ENCODE measurements at regions not wholly inside any gene's neighbourhood (a gene's known extent, or its start where the extent isn't known, plus 50 kb on each side); places are given as distances from the start of the nearest gene placed in this dataset.

DNA sequence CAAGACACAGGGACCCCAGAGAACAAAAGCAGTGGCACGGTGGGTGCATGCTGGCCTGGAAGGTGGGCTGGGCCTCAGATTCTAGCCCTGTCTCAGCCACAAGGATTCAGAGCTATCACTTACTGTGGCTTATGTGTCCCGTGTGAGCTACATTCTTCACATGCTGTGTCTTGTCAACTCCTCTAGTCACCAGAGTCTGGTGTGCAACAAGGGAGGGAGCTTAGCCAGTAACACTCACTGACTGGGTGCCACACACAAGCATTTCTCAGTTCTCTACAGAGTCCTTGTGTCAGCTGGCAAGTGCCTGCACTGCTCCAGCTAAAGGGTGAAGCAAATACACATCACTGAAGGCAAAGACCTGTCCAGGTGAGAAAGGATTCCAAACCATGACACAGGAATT, 186.9 kb upstream of the CDYL start:
- no peak for DNase-seq
- no peak overlapping the region for H3K4me3 Mint-ChIP-seq
- H3K27me3 Mint-ChIP-seq = no peaks in the 10 kb centered on the region
- intact Hi-C loops (cut with micrococcal nuclease) = no loop called here
- no peaks in the 10 kb centered on the region for H3K4me1 Mint-ChIP-seq
- H3K27ac Mint-ChIP-seq = no peak overlapping the region
- no peaks in the 10 kb centered on the region for H3K9me3 Mint-ChIP-seq
- H3K36me3 Mint-ChIP-seq (ENCODE audit: low read depth) = no peaks in the 10 kb centered on the region

DNA sequence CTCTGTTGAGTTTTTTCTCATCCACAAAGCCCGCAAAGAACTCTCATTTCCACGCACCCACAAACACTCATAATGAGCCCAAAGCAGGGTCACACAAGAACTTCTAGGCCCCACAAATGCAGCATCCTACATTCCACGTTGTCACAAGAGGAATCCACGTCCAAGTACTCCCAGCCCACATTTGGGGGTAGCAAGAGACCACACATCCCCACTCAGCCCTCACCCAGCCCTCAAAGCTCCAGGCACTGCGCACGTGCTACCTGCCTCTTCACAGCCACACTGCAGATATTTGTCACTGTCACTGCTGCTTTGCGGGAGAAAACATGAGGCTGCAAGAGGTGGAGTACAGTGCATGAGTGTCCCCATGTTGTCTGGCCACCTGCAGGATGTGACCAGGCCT, 187.6 kb upstream of the CDYL start:
- no peaks in the 10 kb centered on the region for H3K4me1 Mint-ChIP-seq
- no peaks in the 10 kb centered on the region for H3K36me3 Mint-ChIP-seq (ENCODE audit: low read depth)
- no peak overlapping the region for H3K4me3 Mint-ChIP-seq
- H3K27me3 Mint-ChIP-seq = no peaks in the 10 kb centered on the region
- H3K9me3 Mint-ChIP-seq = no peaks in the 10 kb centered on the region
- no peak overlapping the region for H3K27ac Mint-ChIP-seq
- DNase-seq = no peak
- intact Hi-C loops (cut with micrococcal nuclease) = no loop called here

DNA sequence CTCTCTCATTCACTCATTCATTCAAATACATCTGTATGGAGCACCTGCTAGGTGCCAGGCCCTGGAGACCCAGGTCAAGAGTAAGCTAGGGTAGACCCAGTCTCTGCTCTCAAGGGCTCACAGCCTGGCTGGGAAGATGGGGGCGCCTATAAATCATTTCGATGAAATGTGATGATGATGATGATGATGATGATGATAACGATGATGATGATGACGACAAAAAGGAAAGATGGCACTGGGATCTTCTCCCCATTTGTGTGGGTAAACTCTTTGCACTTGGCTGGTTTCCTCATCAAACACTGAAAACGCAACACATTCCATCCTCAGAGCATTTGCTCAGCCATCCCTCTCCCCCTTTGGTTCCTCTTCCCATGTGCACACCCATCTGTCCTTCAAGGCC, 188.0 kb upstream of the CDYL start:
- no peaks in the 10 kb centered on the region for H3K9me3 Mint-ChIP-seq
- DNase-seq = no peak
- no peaks in the 10 kb centered on the region for H3K36me3 Mint-ChIP-seq (ENCODE audit: low read depth)

DNA sequence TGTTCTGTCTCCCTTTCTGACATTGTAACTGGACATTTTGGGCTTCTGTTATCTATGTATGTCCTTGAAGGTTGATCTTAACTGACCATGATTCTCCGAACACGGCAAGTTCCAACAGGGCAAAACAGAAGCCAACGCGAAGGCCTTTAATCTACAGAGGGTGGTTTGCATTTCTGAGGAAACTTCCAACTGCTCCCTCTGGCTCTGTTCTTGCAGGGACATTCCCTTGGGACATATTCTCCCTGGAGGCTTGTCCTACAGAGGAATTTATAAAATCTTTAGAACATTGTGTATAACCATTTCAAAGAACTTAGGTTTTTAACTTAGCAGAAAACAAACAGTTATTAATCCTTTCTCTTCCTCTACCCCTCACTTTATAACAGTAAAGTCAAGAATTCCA, 189.0 kb upstream of the CDYL start:
- Mint-ChIP-seq H3K27me3 (no peaks in the 10 kb centered on the region), H3K4me3 (no peak overlapping the region), H3K9me3 (no peaks in the 10 kb centered on the region), H3K27ac (no peak overlapping the region), H3K36me3 (ENCODE audit: low read depth) (no peaks in the 10 kb centered on the region), H3K4me1 (no peaks in the 10 kb centered on the region)
- no peak for DNase-seq
- intact Hi-C loops (cut with micrococcal nuclease) = no loop called here

More for the DNA sequence above, 188.0 kb upstream of the CDYL start:
- no peaks in the 10 kb centered on the region for H3K27me3 Mint-ChIP-seq
- no peaks in the 10 kb centered on the region for H3K4me1 Mint-ChIP-seq
- H3K4me3 Mint-ChIP-seq = no peak overlapping the region
- intact Hi-C loops (cut with micrococcal nuclease) = no loop called here
- H3K27ac Mint-ChIP-seq = no peak overlapping the region

- Mint-ChIP-seq H3K4me3 (no peak overlapping the region), H3K4me1 (no peaks in the 10 kb centered on the region), H3K27ac (no peak overlapping the region), H3K36me3 (ENCODE audit: low read depth) (no peaks in the 10 kb centered on the region), H3K27me3 (no peaks in the 10 kb centered on the region), H3K9me3 (no peaks in the 10 kb centered on the region)
- intact Hi-C loops (cut with micrococcal nuclease) = no loop called here
- DNase-seq = no peak
Observed at GRCh38 chr6:4586469-4586859, 189.7 kb upstream of the CDYL start.

- Mint-ChIP-seq H3K27ac (no peak overlapping the region), H3K9me3 (no peaks in the 10 kb centered on the region), H3K4me1 (no peaks in the 10 kb centered on the region), H3K27me3 (no peaks in the 10 kb centered on the region), H3K4me3 (no peak overlapping the region), H3K36me3 (ENCODE audit: low read depth) (no peaks in the 10 kb centered on the region)
- intact Hi-C loops (cut with micrococcal nuclease) = no loop called here
- no peak for DNase-seq
Observed at GRCh38 chr6:4585682-4586468, 190.3 kb upstream of the CDYL start.

DNA sequence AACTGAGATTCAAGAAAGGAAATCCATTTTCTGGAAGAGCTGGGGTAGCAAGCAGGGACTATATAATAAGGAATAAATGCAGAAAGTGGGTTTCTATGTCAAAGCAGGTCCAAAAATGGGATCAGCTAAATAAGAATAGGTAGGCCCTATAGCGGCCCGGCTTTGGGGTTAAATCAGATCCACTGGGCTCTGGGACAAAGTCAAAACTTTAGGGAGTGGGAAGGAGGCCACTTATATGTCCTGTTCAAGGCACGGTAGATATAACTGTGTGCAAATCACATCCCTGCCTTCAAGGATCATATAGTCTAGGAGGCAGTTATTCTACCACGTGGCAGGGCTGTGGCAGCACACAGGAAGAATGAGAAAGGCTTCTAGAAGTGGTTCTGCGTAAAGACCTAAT, 191.4 kb upstream of the CDYL start:
- Mint-ChIP-seq H3K36me3 (ENCODE audit: low read depth) (no peaks in the 10 kb centered on the region), H3K4me1 (no peaks in the 10 kb centered on the region), H3K9me3 (no peaks in the 10 kb centered on the region), H3K27me3 (no peaks in the 10 kb centered on the region), H3K4me3 (no peak overlapping the region), H3K27ac (no peak overlapping the region)
- intact Hi-C loops (cut with micrococcal nuclease) = no loop called here
- no peak for DNase-seq

GRCh38 chr6:4582506-4583417, 193.4 kb upstream of the CDYL start:
- DNase-seq = no peak
- Mint-ChIP-seq H3K36me3 (ENCODE audit: low read depth) (no peaks in the 10 kb centered on the region), H3K4me1 (no peaks in the 10 kb centered on the region), H3K27ac (no peak overlapping the region), H3K27me3 (no peaks in the 10 kb centered on the region), H3K9me3 (no peaks in the 10 kb centered on the region), H3K4me3 (no peak overlapping the region)
- intact Hi-C loops (cut with micrococcal nuclease) = no loop called here

DNA sequence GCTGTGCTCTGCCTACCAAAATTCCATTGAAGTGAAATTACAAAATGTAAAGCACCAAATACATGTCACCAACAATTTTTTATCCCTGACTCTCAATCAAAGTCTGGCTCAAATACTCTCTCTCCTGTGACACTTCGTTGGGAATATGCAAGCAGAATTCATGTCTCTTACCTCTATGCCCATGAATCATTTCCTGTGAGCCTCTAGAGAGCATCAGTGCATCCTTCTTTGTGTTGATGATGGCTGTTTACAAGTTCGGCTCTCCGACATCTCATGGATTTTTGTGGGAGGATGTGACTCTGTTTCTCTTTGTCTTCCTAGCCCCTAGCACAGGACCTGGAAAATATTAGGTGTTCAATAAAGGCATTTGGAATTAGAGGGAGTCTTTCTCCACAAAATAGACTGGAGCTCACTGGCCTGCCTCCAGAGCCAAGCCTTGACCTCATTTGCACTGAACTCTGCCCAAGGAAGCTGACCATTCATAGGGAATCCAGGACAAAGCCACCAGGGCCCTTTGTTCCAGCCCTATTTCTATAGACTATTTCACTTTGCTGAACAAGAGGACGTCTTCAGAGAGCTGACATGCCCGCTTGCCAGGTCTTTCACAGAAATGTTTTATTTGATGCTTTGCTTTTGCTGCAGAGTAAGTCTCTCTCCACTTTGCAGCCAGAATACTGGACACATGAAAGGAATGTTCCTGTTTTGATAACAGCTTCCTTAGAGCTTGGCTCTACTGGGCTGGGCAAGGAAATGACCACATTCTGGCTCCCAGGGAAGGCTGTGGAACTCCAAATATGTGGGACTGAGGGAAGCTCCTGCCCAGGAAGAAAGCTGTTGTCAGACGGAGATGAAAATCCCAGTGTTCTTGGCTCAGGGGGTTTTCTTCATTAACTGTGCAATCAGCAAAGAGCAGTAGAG, 194.5 kb upstream of the CDYL start:
- no peak overlapping the region for H3K4me3 Mint-ChIP-seq
- intact Hi-C loops (cut with micrococcal nuclease) = no loop called here
- no peak overlapping the region for H3K27ac Mint-ChIP-seq
- H3K36me3 Mint-ChIP-seq (ENCODE audit: low read depth) = no peaks in the 10 kb centered on the region
- H3K9me3 Mint-ChIP-seq = no peaks in the 10 kb centered on the region
- H3K27me3 Mint-ChIP-seq = no peaks in the 10 kb centered on the region
- DNase-seq = no peak
- H3K4me1 Mint-ChIP-seq = no peaks in the 10 kb centered on the region

- no peaks in the 10 kb centered on the region for H3K27me3 Mint-ChIP-seq
- no peak overlapping the region for H3K27ac Mint-ChIP-seq
- H3K4me3 Mint-ChIP-seq = no peak overlapping the region
- H3K36me3 Mint-ChIP-seq (ENCODE audit: low read depth) = no peaks in the 10 kb centered on the region
- H3K4me1 Mint-ChIP-seq = no peaks in the 10 kb centered on the region
- no peak for DNase-seq
- H3K9me3 Mint-ChIP-seq = peaks cover 6% of the 10 kb centered on the region
- intact Hi-C loops (cut with micrococcal nuclease) = no loop called here
Observed at GRCh38 chr6:4580361-4580760, 195.8 kb upstream of the CDYL start.

GRCh38 chr6:4577406-4577805, 198.8 kb upstream of the CDYL start:
- Mint-ChIP-seq H3K9me3 (peaks cover 6% of the 10 kb centered on the region), H3K4me3 (no peak overlapping the region)
- intact Hi-C loops (cut with micrococcal nuclease) = no loop called here

DNA sequence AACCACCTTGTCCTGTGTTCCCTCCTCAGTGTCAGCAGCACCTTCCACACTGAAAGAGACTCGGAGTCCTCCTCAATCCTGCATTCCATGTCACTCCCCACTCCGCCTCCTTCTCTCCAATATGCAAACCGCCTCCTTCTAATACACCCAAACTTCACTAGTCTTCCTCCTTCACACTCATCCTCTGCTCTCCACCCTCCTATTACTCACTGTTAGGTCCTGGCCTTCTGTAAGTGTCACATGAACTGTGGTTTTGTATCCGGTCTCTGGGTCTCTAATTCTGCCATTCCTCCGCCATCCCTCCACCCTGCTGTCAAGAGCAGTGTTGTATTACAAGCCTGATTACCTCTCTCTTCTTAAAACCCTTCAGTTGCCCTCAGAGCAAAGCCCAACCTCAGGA, 200.5 kb upstream of the CDYL start:
- Mint-ChIP-seq H3K27ac (no peak overlapping the region), H3K9me3 (peaks cover 6% of the 10 kb centered on the region), H3K27me3 (no peaks in the 10 kb centered on the region), H3K4me3 (no peak overlapping the region), H3K4me1 (no peaks in the 10 kb centered on the region), H3K36me3 (ENCODE audit: low read depth) (no peaks in the 10 kb centered on the region)
- intact Hi-C loops (cut with micrococcal nuclease) = no loop called here
- DNase-seq = no peak

More at GRCh38 chr6:4577406-4577805, 198.8 kb upstream of the CDYL start:
- no peak for DNase-seq
- no peaks in the 10 kb centered on the region for H3K4me1 Mint-ChIP-seq
- no peaks in the 10 kb centered on the region for H3K27me3 Mint-ChIP-seq
- H3K36me3 Mint-ChIP-seq (ENCODE audit: low read depth) = no peaks in the 10 kb centered on the region
- H3K27ac Mint-ChIP-seq = no peak overlapping the region

GRCh38 chr6:4574007-4574406, 202.2 kb upstream of the CDYL start:
- H3K27ac Mint-ChIP-seq = no peak overlapping the region
- H3K36me3 Mint-ChIP-seq (ENCODE audit: low read depth) = no peaks in the 10 kb centered on the region
- H3K4me3 Mint-ChIP-seq = no peak overlapping the region
- DNase-seq = no peak
- intact Hi-C loops (cut with micrococcal nuclease) = no loop called here
- H3K9me3 Mint-ChIP-seq = peaks cover 6% of the 10 kb centered on the region
- H3K4me1 Mint-ChIP-seq = no peaks in the 10 kb centered on the region
- no peaks in the 10 kb centered on the region for H3K27me3 Mint-ChIP-seq

GRCh38 chr6:4571011-4571410, 205.2 kb upstream of the CDYL start:
- H3K27ac Mint-ChIP-seq = no peak overlapping the region
- DNase-seq = no peak
- no peak overlapping the region for H3K4me3 Mint-ChIP-seq
- intact Hi-C loops (cut with micrococcal nuclease) = no loop called here
- H3K27me3 Mint-ChIP-seq = no peaks in the 10 kb centered on the region
- H3K4me1 Mint-ChIP-seq = no peaks in the 10 kb centered on the region
- no peaks in the 10 kb centered on the region for H3K36me3 Mint-ChIP-seq (ENCODE audit: low read depth)
- H3K9me3 Mint-ChIP-seq = peaks cover 4% of the 10 kb centered on the region
